ENCODE measurements at regions not wholly inside any gene's neighbourhood (a gene's known extent, or its start where the extent isn't known, plus 50 kb on each side); places are given as distances from the start of the nearest gene placed in this dataset.

DNA sequence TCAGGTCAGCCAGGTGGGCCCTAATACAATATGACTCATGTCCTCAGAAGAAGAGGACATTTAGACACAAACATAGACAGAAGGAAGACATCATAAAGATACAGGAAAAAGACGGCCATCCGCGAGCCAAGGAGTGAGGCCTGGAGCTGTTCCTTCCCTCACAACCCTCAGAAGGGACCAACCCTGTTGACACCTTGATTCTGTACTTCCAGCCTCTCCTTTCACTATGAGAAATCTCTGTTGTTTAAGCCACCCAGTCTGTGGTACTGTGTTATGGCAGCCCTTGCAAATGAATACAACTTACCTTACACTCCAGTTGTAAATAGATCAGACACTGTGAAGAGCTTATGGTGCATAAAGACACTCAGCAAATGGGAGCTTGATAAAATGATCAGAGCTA lies 199.7 kb downstream of the SAMD5 start:
- DNase-seq = no peak
- Histone ChIP-seq H3K9ac (ENCODE audit: insufficient read depth, low read length, poor library complexity, severe bottlenecking) (no peak overlapping the region), H2AFZ (ENCODE audit: insufficient read depth, low read depth, low read length, poor library complexity, severe bottlenecking) (no peak overlapping the region), H3K27me3 (ENCODE audit: control insufficient read depth in 2 of 2, insufficient read depth in 2 of 2, low read length in 2 of 2) (no peaks in the 10 kb centered on the region), H3K36me3 (replicated peaks in 1 of 2; ENCODE audit: control insufficient read depth in 1 of 2, insufficient read depth in 2 of 2, low read length in 2 of 2) (no peaks in the 10 kb centered on the region), H3K9me3 (replicated peaks in 1 of 2; ENCODE audit: control insufficient read depth in 1 of 2, insufficient read depth in 1 of 2, low read length in 2 of 2) (no peaks in the 10 kb centered on the region), H3K27ac (ENCODE audit: low read depth in 1 of 2, low read length in 2 of 2) (no peak overlapping the region), H3K4me2 (replicated peaks; ENCODE audit: extremely low read depth, low read length, poor library complexity, severe bottlenecking) (no peak overlapping the region), H3K4me3 (replicated peaks in 1 of 3; ENCODE audit: low read depth in 2 of 3, low read length in 3 of 3) (no peak overlapping the region), H3K4me1 (ENCODE audit: control insufficient read depth in 1 of 2, insufficient read depth in 2 of 2, low read length in 2 of 2) (no peaks in the 10 kb centered on the region), H4K20me1 (ENCODE audit: insufficient read depth, low read length) (no peaks in the 10 kb centered on the region), H3K79me2 (ENCODE audit: insufficient read depth, low read length) (no peaks in the 10 kb centered on the region)
- no peaks in the 10 kb centered on the region for H3K4me1 Mint-ChIP-seq
- H3K36me3 Mint-ChIP-seq = no peaks in the 10 kb centered on the region
- WGBS (ENCODE audit: insufficient coverage) = 80% methylated on average over 2 of the region's 3 CpGs
- H3K9me3 Mint-ChIP-seq = peaks cover 0 to 4% (median 2%) of the 10 kb centered on the region in 7 donors
- peaks cover 0 to 2% (median 0%) of the 10 kb centered on the region in 3 donors for H3K27me3 Mint-ChIP-seq (ENCODE audit: low read depth in 3 of 3)
- TF ChIP-seq, protein P1, sequence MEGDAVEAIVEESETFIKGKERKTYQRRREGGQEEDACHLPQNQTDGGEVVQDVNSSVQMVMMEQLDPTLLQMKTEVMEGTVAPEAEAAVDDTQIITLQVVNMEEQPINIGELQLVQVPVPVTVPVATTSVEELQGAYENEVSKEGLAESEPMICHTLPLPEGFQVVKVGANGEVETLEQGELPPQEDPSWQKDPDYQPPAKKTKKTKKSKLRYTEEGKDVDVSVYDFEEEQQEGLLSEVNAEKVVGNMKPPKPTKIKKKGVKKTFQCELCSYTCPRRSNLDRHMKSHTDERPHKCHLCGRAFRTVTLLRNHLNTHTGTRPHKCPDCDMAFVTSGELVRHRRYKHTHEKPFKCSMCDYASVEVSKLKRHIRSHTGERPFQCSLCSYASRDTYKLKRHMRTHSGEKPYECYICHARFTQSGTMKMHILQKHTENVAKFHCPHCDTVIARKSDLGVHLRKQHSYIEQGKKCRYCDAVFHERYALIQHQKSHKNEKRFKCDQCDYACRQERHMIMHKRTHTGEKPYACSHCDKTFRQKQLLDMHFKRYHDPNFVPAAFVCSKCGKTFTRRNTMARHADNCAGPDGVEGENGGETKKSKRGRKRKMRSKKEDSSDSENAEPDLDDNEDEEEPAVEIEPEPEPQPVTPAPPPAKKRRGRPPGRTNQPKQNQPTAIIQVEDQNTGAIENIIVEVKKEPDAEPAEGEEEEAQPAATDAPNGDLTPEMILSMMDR (IDR thresholded peaks at IDR 0.05) = no peak
- intact Hi-C loops (cut with micrococcal nuclease) = no loop called here
- peak overlapping the region in 1 of 7 donors; percentile 7 for H3K27ac Mint-ChIP-seq
- H3K4me3 Mint-ChIP-seq = no peak overlapping the region

DNA sequence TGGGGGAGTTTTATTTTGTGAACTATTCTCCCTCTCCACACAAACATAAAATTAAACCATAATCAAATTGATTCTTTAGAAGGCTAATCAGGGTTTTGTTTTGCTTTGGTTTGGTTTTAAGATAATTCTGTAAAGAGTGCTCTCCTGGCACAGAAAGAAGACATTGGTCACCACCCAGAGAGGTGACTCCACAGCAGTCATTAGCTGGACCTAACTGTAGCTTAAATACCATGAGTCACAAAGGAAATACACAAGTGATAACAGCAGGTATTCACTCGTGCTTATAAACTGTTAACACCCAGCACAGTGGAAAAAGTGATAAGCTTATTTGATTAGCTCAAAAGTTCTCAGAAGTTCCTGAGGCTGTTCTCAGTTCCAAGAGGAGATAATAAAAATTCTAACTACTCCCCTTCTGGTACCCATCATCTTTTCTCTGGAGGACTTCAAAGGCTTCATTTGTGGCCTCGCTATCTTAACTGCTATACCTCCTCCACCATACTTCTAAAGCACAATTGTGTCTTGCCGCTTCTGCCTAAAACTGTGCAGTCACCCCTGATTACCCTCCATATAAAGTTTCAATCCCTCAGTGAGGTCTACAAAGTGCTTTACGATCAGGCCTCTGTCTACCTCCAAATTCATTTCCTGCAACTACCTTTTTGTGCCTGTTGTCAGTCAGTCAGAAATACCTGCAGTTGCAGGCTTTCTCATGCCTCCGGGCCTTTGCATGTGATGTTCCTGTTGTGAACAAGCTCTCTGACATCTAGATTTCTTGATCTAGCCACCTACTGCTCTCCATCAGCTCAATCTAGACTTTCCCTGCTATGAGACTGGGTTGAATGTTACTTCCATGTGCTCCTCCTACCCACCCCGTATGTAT lies 201.1 kb downstream of the SAMD5 start:
- H3K36me3 ChIP-seq (replicated peaks in 1 of 2; ENCODE audit: control insufficient read depth in 1 of 2, insufficient read depth in 2 of 2, low read length in 2 of 2) = no peaks in the 10 kb centered on the region
- no peaks in the 10 kb centered on the region for H3K27me3 Mint-ChIP-seq (ENCODE audit: low read depth in 3 of 3)

More for the DNA sequence above, 201.1 kb downstream of the SAMD5 start:
- no peaks in the 10 kb centered on the region for H3K4me1 ChIP-seq (ENCODE audit: control insufficient read depth in 1 of 2, insufficient read depth in 2 of 2, low read length in 2 of 2)
- no peaks in the 10 kb centered on the region for H3K4me1 Mint-ChIP-seq
- H4K20me1 ChIP-seq (ENCODE audit: insufficient read depth, low read length) = no peaks in the 10 kb centered on the region
- H2AFZ ChIP-seq (ENCODE audit: insufficient read depth, low read depth, low read length, poor library complexity, severe bottlenecking) = no peak overlapping the region
- H3K36me3 Mint-ChIP-seq = no peaks in the 10 kb centered on the region
- H3K4me2 ChIP-seq (replicated peaks; ENCODE audit: extremely low read depth, low read length, poor library complexity, severe bottlenecking) = no peak overlapping the region
- H3K79me2 ChIP-seq (ENCODE audit: insufficient read depth, low read length) = no peaks in the 10 kb centered on the region
- no peak overlapping the region for H3K27ac ChIP-seq (ENCODE audit: low read depth in 1 of 2, low read length in 2 of 2)
- intact Hi-C loops (cut with micrococcal nuclease) = no loop called here
- no peaks in the 10 kb centered on the region for H3K9me3 ChIP-seq (replicated peaks in 1 of 2; ENCODE audit: control insufficient read depth in 1 of 2, insufficient read depth in 1 of 2, low read length in 2 of 2)
- H3K9me3 Mint-ChIP-seq = peaks cover 0 to 4% (median 2%) of the 10 kb centered on the region in 7 donors
- H3K4me3 ChIP-seq (replicated peaks in 1 of 3; ENCODE audit: low read depth in 2 of 3, low read length in 3 of 3) = no peak overlapping the region
- H3K27me3 ChIP-seq (ENCODE audit: control insufficient read depth in 2 of 2, insufficient read depth in 2 of 2, low read length in 2 of 2) = no peaks in the 10 kb centered on the region
- TF ChIP-seq, protein P1 (IDR thresholded peaks at IDR 0.05) = no peak
- no peak overlapping the region for H3K9ac ChIP-seq (ENCODE audit: insufficient read depth, low read length, poor library complexity, severe bottlenecking)
- no peak for DNase-seq
- WGBS (ENCODE audit: insufficient coverage) = 90% methylated on average over 2 of the region's 6 CpGs
- no peak overlapping the region for H3K27ac Mint-ChIP-seq
- no peak overlapping the region for H3K4me3 Mint-ChIP-seq
